HEK293T (cell line): ENCODE measurements at regions not wholly inside any gene's neighbourhood (a gene's known extent, or its start where the extent isn't known, plus 50 kb on each side); places are given as distances from the start of the nearest gene placed in this dataset.

Source experiments
- ARNT ChIP-seq: fragments of 450-650 bp; IDR thresholded peaks from 2 replicates; pipeline ENCODE4 v1.6.1; 2017; ENCODE audit warnings: mild to moderate bottlenecking
- BHLHE40 ChIP-seq: fragments of 450-650 bp; IDR thresholded peaks from 2 replicates; pipeline ENCODE4 v1.6.1; 2016; ENCODE audit warnings: mild to moderate bottlenecking, moderate library complexity, borderline replicate concordance
- ELF4 ChIP-seq: fragments of 450-650 bp; IDR thresholded peaks from 2 replicates; pipeline ENCODE4 v1.6.1; 2017; ENCODE audit warnings: antibody characterized with exemption
- FOXK2 ChIP-seq: fragments of 450-650 bp; IDR thresholded peaks from 2 replicates; pipeline ENCODE4 v1.6.1; 2016; ENCODE audit warnings: mild to moderate bottlenecking
- NFRKB ChIP-seq: fragments of 450-650 bp; IDR thresholded peaks from 2 replicates; pipeline ENCODE4 v1.6.1; 2016; ENCODE audit warnings: mild to moderate bottlenecking, moderate library complexity
- PKNOX1 ChIP-seq: fragments of 450-650 bp; IDR thresholded peaks from 2 replicates; pipeline ENCODE4 v1.6.1; 2016
- TARDBP ChIP-seq: fragments of 450-650 bp; IDR thresholded peaks from 2 replicates; pipeline ENCODE4 v1.6.1; 2016
- ZNF384 ChIP-seq: fragments of 450-650 bp; IDR thresholded peaks from 2 replicates; pipeline ENCODE4 v1.6.1; 2016

- TF ChIP-seq ARNT = no peak
- TF ChIP-seq NFRKB = no peak
- TF ChIP-seq BHLHE40 = no peak
- TF ChIP-seq PKNOX1 = no peak
- no peak for TF ChIP-seq ELF4
- TF ChIP-seq FOXK2 = no peak
- TF ChIP-seq ZNF384 = no peak
- TF ChIP-seq TARDBP = no peak
These were observed 84.9 kb upstream of the ANKRD55 start for GRCh38 chr5:56317923-56318561.
